ENCODE measurements at regions not wholly inside any gene's neighbourhood (a gene's known extent, or its start where the extent isn't known, plus 50 kb on each side); places are given as distances from the start of the nearest gene placed in this dataset.

- Histone ChIP-seq H3K9ac (replicated peaks in 1 of 4; ENCODE audit: extremely low read depth in 1 of 4, low read depth in 3 of 4, low read length in 3 of 4) (no peak overlapping the region), H2BK12ac (ENCODE audit: low read depth, low read length) (0 out of 2 replicates have a peak overlapping the region, but pooled peaks have one; percentile 39), H3K79me1 (ENCODE audit: low read depth, low read length) (no peaks in the 10 kb centered on the region), H3K14ac (ENCODE audit: insufficient read length) (no peak overlapping the region), H3K18ac (ENCODE audit: extremely low read depth, low read length) (peak overlapping the region; percentile 32; the same call in 1 of the 2 replicates), H2AFZ (ENCODE audit: low read length) (no peak overlapping the region), H3K4me2 (ENCODE audit: insufficient read depth in 1 of 2, low read depth in 2 of 2, low read length in 2 of 2) (no peak overlapping the region), H4K8ac (ENCODE audit: extremely low read depth, insufficient read depth, low read length) (no peak overlapping the region; the same call in 1 of the 2 replicates), H3K56ac (replicated peaks; ENCODE audit: insufficient read length, low read depth, low read length) (no peak overlapping the region), H4K5ac (ENCODE audit: insufficient read length, low read depth, low read length) (no peak overlapping the region), H3K23ac (ENCODE audit: insufficient read length) (no peak overlapping the region), H3K79me2 (ENCODE audit: control insufficient read depth in 1 of 2, insufficient read depth in 2 of 2, low read length in 2 of 2) (no peaks in the 10 kb centered on the region), H3K36me3 (ENCODE audit: control insufficient read depth in 2 of 4, insufficient read depth in 4 of 4, low read length in 3 of 4) (no peaks in the 10 kb centered on the region), H2BK20ac (ENCODE audit: low read length) (0 out of 2 replicates have a peak overlapping the region, but pooled peaks have one; percentile 44), H2AK5ac (ENCODE audit: low read depth, low read length) (no peak overlapping the region), H2BK15ac (ENCODE audit: low read length) (peak overlapping the region; percentile 25; the same call in 1 of the 2 replicates), H4K91ac (replicated peaks; ENCODE audit: insufficient read length, low read length) (no peak overlapping the region), H4K20me1 (replicated peaks in 1 of 2; ENCODE audit: control insufficient read depth in 1 of 2, insufficient read depth in 2 of 2, low read length in 2 of 2) (no peaks in the 10 kb centered on the region), H3K9me3 (ENCODE audit: insufficient read depth in 2 of 2, low read depth in 1 of 2, low read length in 1 of 2) (no peaks in the 10 kb centered on the region), H3K4ac (replicated peaks; ENCODE audit: insufficient read length, low read depth, low read length) (no peak overlapping the region), H2BK120ac (replicated peaks; ENCODE audit: low read depth, low read length) (no peak overlapping the region), H3K27me3 (replicated peaks in 1 of 4; ENCODE audit: control insufficient read depth in 3 of 4, extremely low read depth in 1 of 4, insufficient read depth in 3 of 4, low read length in 3 of 4) (peaks cover 0 to 2% (median 0%) of the 10 kb centered on the region in 4 experiments; a peak in 1 of 7 replicates), H3K4me1 (replicated peaks in 1 of 4; ENCODE audit: control insufficient read depth in 3 of 4, insufficient read depth in 4 of 4, low read length in 3 of 4) (peaks cover 0 to 3% (median 0%) of the 10 kb centered on the region in 4 experiments; a peak in 1 of 7 replicates), H3K4me3 (ENCODE audit: extremely low read depth in 1 of 4, insufficient read depth in 2 of 4, low read depth in 3 of 4, low read length in 4 of 4) (no peak overlapping the region), H3K23me2 (ENCODE audit: low read depth, low read length) (no peaks in the 10 kb centered on the region; the same call in 1 of the 2 replicates), H3K27ac (ENCODE audit: low read depth, low read length) (no peak overlapping the region), H2BK5ac (ENCODE audit: low read depth, low read length) (peak overlapping the region; percentile 35; the same call in 1 of the 2 replicates)
- FAIRE-seq (no peak), DNase-seq (ENCODE audit: low read depth in 1 of 2, low spot score in 2 of 2) (no peak)
- TF ChIP-seq EGR1 (IDR thresholded peaks at IDR 0.05; ENCODE audit: borderline replicate concordance, low read depth, low read length) (no peak), POLR2AphosphoS5 (IDR thresholded peaks at IDR 0.05; ENCODE audit: low read depth, low read length) (no peak), SIN3A (conservative IDR thresholded peaks at IDR 0.05 in 1 of 2, IDR thresholded peaks at IDR 0.05 in 1 of 2; ENCODE audit: low read depth in 1 of 2, low read length in 2 of 2) (no peak), PHF8 (conservative IDR thresholded peaks at IDR 0.05; ENCODE audit: low read depth, low read length) (no peak), SIX5 (IDR thresholded peaks at IDR 0.05; ENCODE audit: low read depth, low read length) (no peak), CREB1 (IDR thresholded peaks at IDR 0.05) (no peak), E2F6 (IDR thresholded peaks at IDR 0.05) (no peak), CTCF (IDR thresholded peaks at IDR 0.05; ENCODE audit: control extremely low read depth in 1 of 3, insufficient read depth in 1 of 3, low read depth in 1 of 3, low read length in 3 of 3) (no peak)
- 81% methylated on average over 7 of the region's 7 CpGs; no CpG with 5 or more reads in 1 of the 2 experiments for WGBS, 2 experiments (ENCODE audit: extremely low coverage in 1 of 2, insufficient coverage in 1 of 2, insufficient read length in 1 of 2, insufficient replicate concordance in 2 of 2, low coverage in 1 of 2, low lambda C conversion rate in 2 of 2, missing lambda C conversion rate in 1 of 2)
- POLR2A ChIA-PET (ENCODE audit: partially characterized antibody) = interaction anchor here (1.2 to 1.4 kb wide), 2 partner anchors 13 to 99 kb away, joined by 3 to 4 read pairs; partner anchors contain the start of gene SLC6A6
- CTCF ChIA-PET (ENCODE audit: partially characterized antibody) = interaction anchor here (1.0 to 1.8 kb wide), 6 partner anchors 14 to 42 kb away, joined by 3 to 7 read pairs (median 4); no protein-coding TSS in a partner anchor
Measured at GRCh38 chr3:14303336-14304100, 98.9 kb upstream of the SLC6A6 start.

Data from H1 (cell line).